PC-3 (cell line): ENCODE measurements at regions not wholly inside any gene's neighbourhood (a gene's known extent, or its start where the extent isn't known, plus 50 kb on each side); places are given as distances from the start of the nearest gene placed in this dataset.
"Not testable (repeated sequence)": the region's sequence is repeated elsewhere in the genome, so short reads cannot be mapped to it uniquely, and the experiment has no call there.

Source experiments
- EZH2 ChIP-seq: fragments of 300-600 bp; sonication (generic); IDR thresholded peaks from one replicate; pipeline ENCODE4 v1.6.1; 2017; ENCODE audit warnings: antibody characterized with exemption, mild to moderate bottlenecking, low read length; ENCODE audit not compliant: unreplicated experiment
- EZH2phosphoT487 ChIP-seq: fragments of 300-600 bp; sonication (generic); IDR thresholded peaks from 2 replicates; pipeline ENCODE4 v1.6.1; 2018; ENCODE audit warnings: mild to moderate bottlenecking, antibody characterized with exemption, low read length, borderline replicate concordance
- TF ChIP-seq, protein P1 (sequence below): fragments of 300-600 bp; sonication (generic); conservative IDR thresholded peaks from 2 replicates; pipeline ENCODE4 v1.5.1; 2017; ENCODE audit warnings: antibody characterized with exemption, low read depth, mild to moderate bottlenecking, low read length

DNA sequence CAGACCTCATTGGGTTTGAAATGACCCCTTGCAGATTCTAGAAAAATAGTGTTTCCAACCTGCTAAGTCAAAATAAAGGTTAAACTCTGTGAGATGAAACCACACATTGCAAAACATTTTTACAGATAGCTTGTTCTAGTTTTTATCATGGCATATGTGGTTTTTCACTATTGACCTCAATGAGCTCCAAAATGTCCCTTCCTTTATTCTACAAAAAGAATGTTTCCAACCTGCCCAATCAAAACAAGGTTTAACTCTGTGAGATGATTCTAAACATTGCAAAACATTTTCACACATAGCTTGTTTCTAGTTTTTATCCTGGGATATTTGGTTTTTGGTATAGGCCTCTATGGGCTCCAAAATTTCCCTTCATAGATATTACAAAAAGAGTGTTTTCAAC, 286.0 kb upstream of the ZNF337 start:
- not testable (repeated sequence) for TF ChIP-seq EZH2, EZH2phosphoT487
- TF ChIP-seq, protein P1, sequence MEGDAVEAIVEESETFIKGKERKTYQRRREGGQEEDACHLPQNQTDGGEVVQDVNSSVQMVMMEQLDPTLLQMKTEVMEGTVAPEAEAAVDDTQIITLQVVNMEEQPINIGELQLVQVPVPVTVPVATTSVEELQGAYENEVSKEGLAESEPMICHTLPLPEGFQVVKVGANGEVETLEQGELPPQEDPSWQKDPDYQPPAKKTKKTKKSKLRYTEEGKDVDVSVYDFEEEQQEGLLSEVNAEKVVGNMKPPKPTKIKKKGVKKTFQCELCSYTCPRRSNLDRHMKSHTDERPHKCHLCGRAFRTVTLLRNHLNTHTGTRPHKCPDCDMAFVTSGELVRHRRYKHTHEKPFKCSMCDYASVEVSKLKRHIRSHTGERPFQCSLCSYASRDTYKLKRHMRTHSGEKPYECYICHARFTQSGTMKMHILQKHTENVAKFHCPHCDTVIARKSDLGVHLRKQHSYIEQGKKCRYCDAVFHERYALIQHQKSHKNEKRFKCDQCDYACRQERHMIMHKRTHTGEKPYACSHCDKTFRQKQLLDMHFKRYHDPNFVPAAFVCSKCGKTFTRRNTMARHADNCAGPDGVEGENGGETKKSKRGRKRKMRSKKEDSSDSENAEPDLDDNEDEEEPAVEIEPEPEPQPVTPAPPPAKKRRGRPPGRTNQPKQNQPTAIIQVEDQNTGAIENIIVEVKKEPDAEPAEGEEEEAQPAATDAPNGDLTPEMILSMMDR = not testable (repeated sequence)
